Hindlimb muscle (tissue), 1 donor: ENCODE measurements at regions not wholly inside any gene's neighbourhood (a gene's known extent, or its start where the extent isn't known, plus 50 kb on each side); places are given as distances from the start of the nearest gene placed in this dataset.

Experiments used
- DNase-seq: peaks from one replicate; pipeline ENCODE4 v3.0.0-alpha.2; 2013

- no peak for DNase-seq
These were observed 146.9 kb downstream of the TFEC start for GRCh38 chr7:115883629-115884028.

GRCh38 chr7:115881476-115881875, 149.1 kb downstream of the TFEC start:
- DNase-seq = no peak

GRCh38 chr7:115879171-115879570, 151.4 kb downstream of the TFEC start:
- no peak for DNase-seq

GRCh38 chr7:115869801-115870200, 160.8 kb downstream of the TFEC start:
- DNase-seq = no peak

GRCh38 chr7:115869190-115869589, 161.4 kb downstream of the TFEC start:
- no peak for DNase-seq

- no peak for DNase-seq
These were observed 162.2 kb downstream of the TFEC start for GRCh38 chr7:115868369-115868768.

- no peak for DNase-seq
These were observed 166.5 kb downstream of the TFEC start for GRCh38 chr7:115864082-115864481.

- no peak for DNase-seq
These were observed 179.3 kb downstream of the TFEC start for GRCh38 chr7:115851291-115851690.

GRCh38 chr7:115850774-115851173, 179.8 kb downstream of the TFEC start:
- no peak for DNase-seq

- no peak for DNase-seq
These were observed 185.7 kb downstream of the TFEC start for GRCh38 chr7:115844857-115845256.

GRCh38 chr7:115840702-115841101, 189.9 kb downstream of the TFEC start:
- no peak for DNase-seq

- DNase-seq = no peak
These were observed 191.7 kb downstream of the TFEC start for GRCh38 chr7:115838829-115839228.

- no peak for DNase-seq
These were observed 199.2 kb downstream of the TFEC start for GRCh38 chr7:115831371-115831770.

- DNase-seq = no peak
These were observed 203.1 kb downstream of the TFEC start for GRCh38 chr7:115827305-115828045.

GRCh38 chr7:115825456-115826115, 205.0 kb downstream of the TFEC start:
- peak; percentile 34 for DNase-seq

- no peak for DNase-seq
These were observed 207.8 kb downstream of the TFEC start for GRCh38 chr7:115822801-115823200.

- DNase-seq = no peak
These were observed 208.2 kb downstream of the TFEC start for GRCh38 chr7:115822380-115822779.

- DNase-seq = no peak
These were observed 214.1 kb downstream of the TFEC start for GRCh38 chr7:115816318-115816974.

- DNase-seq = no peak
These were observed 217.8 kb downstream of the TFEC start for GRCh38 chr7:115812794-115813193.

GRCh38 chr7:115805458-115805857, 225.1 kb downstream of the TFEC start:
- no peak for DNase-seq

- DNase-seq = no peak
These were observed 228.1 kb downstream of the TFEC start for GRCh38 chr7:115802415-115802814.

- no peak for DNase-seq
These were observed 231.1 kb downstream of the TFEC start for GRCh38 chr7:115799430-115799829.

GRCh38 chr7:115793958-115794702, 236.4 kb downstream of the TFEC start:
- DNase-seq = no peak
